HCT116 (cell line): ENCODE measurements at regions not wholly inside any gene's neighbourhood (a gene's known extent, or its start where the extent isn't known, plus 50 kb on each side); places are given as distances from the start of the nearest gene placed in this dataset.

Source experiments
- ATAC-seq: fragments of 200-7000 bp; cut with Tn5 transposase; 2 replicates; pipeline ENCODE4 v1.9.1; 2020; ENCODE audit warnings: mild to moderate bottlenecking, moderate library complexity
- BruUV-seq: library from RNA; stranded (reverse); fragments of 400-500 nt; replicated peaks from 2 replicates; lab custom pipeline; 2021; lab: Mats Ljungman, UMichigan
- CTCF ChIA-PET: fragments of 300-600 bp; sonication (Branson Sonifier 250); formaldehyde crosslinking; loops from one replicate; lab custom pipeline; 2021; ENCODE audit warnings: antibody characterized with exemption; lab: Charles Lee
- POLR2A ChIA-PET: fragments of 300-600, 350-600 bp; sonication (Branson Sonifier 250); formaldehyde crosslinking; loops from one replicate; lab custom pipeline; 2021; ENCODE audit warnings: antibody characterized with exemption; lab: Charles Lee
- RAD21 ChIA-PET, 2 experiments: fragments of 300-600 bp; sonication (Branson Sonifier 250); formaldehyde crosslinking; loops; one replicate each; lab custom pipeline; 2023; ENCODE audit warnings: low total read pairs in 2 of 2; ENCODE audit not compliant: uncharacterized antibody in 2 of 2, unreplicated experiment in 2 of 2, low non-redundant PET in 1 of 2; lab: Charles Lee
- DNase-seq: peaks from one replicate; pipeline ENCODE4 v3.0.0-alpha.2; 2010; ENCODE audit warnings: low read depth, low spot score
- H2AFZ ChIP-seq: fragments of 200-600 bp; shearing (Covaris generic), sonication (generic); 2 replicates; pipeline ENCODE4 v1.6.1; 2017; ENCODE audit warnings: low read depth, mixed run types, mixed read lengths, antibody characterized with exemption, low read length; ENCODE audit not compliant: poor library complexity, severe bottlenecking
- H3K27ac ChIP-seq: 2 replicates; pipeline ENCODE4 v1.5.1; 2012; ENCODE audit warnings: low read depth, low read length
- H3K27me3 ChIP-seq: fragments of 200-600 bp; sonication (generic); 2 replicates; pipeline ENCODE4 v1.6.1; 2016; ENCODE audit warnings: mixed run types, low read length, mixed read lengths; ENCODE audit not compliant: insufficient read depth
- H3K36me3 ChIP-seq, 2 experiments: fragments of 200-500 bp in 1 of 2; fragments of 200-600 bp in 1 of 2; sonication (Bioruptor generic) in 1 of 2; sonication (generic) in 1 of 2; 2 replicates each; pipeline versions ENCODE4 v1.5.1 to v1.6.1; 2014 to 2016; ENCODE audit warnings: low read length in 2 of 2, inconsistent platforms in 1 of 2, mixed read lengths in 1 of 2, mixed run types in 1 of 2; ENCODE audit not compliant: insufficient read depth in 2 of 2, control insufficient read depth in 1 of 2
- H3K4me1 ChIP-seq, 2 experiments: fragments of 200-600 bp in 1 of 2; sonication (generic) in 1 of 2; 2 replicates each; pipeline versions ENCODE4 v1.5.1 to v1.6.1; 2012 to 2017; ENCODE audit warnings: low read length in 2 of 2, inconsistent platforms in 1 of 2, mild to moderate bottlenecking in 1 of 2, mixed read lengths in 1 of 2, mixed run types in 1 of 2, moderate library complexity in 1 of 2; ENCODE audit not compliant: insufficient read depth in 2 of 2, control insufficient read depth in 1 of 2
- H3K4me2 ChIP-seq: fragments of 200-600 bp; sonication (generic); 2 replicates; pipeline ENCODE4 v1.6.1; 2017; ENCODE audit warnings: mixed run types, low read length, mixed read lengths
- H3K4me3 ChIP-seq, 2 experiments: fragments of 200-600 bp in 1 of 2; sonication (generic) in 1 of 2; replicated peaks in 1 of 2; 2 replicates each; pipeline ENCODE4 v1.5.1; 2011 to 2016; ENCODE audit warnings: low read length in 2 of 2, control low read depth in 1 of 2, low read depth in 1 of 2, mild to moderate bottlenecking in 1 of 2, mixed read lengths in 1 of 2, mixed run types in 1 of 2
- H3K79me2 ChIP-seq: fragments of 200-600 bp; sonication (generic); 2 replicates; pipeline ENCODE4 v1.6.1; 2017; ENCODE audit warnings: mild to moderate bottlenecking, mixed run types, low read length, moderate library complexity, mixed read lengths; ENCODE audit not compliant: insufficient read depth
- H3K9ac ChIP-seq: fragments of 200-600 bp; sonication (generic); 2 replicates; pipeline ENCODE4 v1.6.1; 2016; ENCODE audit warnings: low read length, mixed read lengths
- H3K9me2 ChIP-seq: fragments of 200-600 bp; sonication (generic), shearing (Covaris generic); 2 replicates; pipeline ENCODE4 v1.6.1; 2017; ENCODE audit warnings: mixed run types, mild to moderate bottlenecking, moderate library complexity; ENCODE audit not compliant: insufficient read depth
- H3K9me3 ChIP-seq, 2 experiments: fragments of 200-500 bp in 1 of 2; fragments of 200-600 bp in 1 of 2; sonication (Bioruptor generic) in 1 of 2; sonication (generic) in 1 of 2; 2 replicates each; pipeline ENCODE4 v1.6.1; 2014 to 2017; ENCODE audit warnings: low read length in 2 of 2, mixed read lengths in 2 of 2, inconsistent platforms in 1 of 2, low read depth in 1 of 2, mild to moderate bottlenecking in 1 of 2, mixed run types in 1 of 2, moderate library complexity in 1 of 2; ENCODE audit not compliant: control insufficient read depth in 1 of 2, insufficient read depth in 1 of 2
- H4K20me1 ChIP-seq: fragments of 200-600 bp; sonication (generic), shearing (Covaris generic); 2 replicates; pipeline ENCODE4 v1.6.1; 2017; ENCODE audit warnings: mixed run types, mild to moderate bottlenecking, moderate library complexity; ENCODE audit not compliant: insufficient read depth
- CEBPB ChIP-seq: IDR thresholded peaks from 2 replicates; pipeline ENCODE4 v1.6.1; 2012; ENCODE audit warnings: low read depth
- EGR1 ChIP-seq: IDR thresholded peaks from 2 replicates; pipeline ENCODE4 v1.6.1; 2012; ENCODE audit warnings: low read depth
- ELF1 ChIP-seq: IDR thresholded peaks from 2 replicates; pipeline ENCODE4 v1.6.1; 2012; ENCODE audit warnings: low read depth, borderline replicate concordance
- EZH2 ChIP-seq: fragments of 200-600 bp; sonication (generic); IDR thresholded peaks from 2 replicates; pipeline ENCODE4 v1.6.1; 2017; ENCODE audit warnings: antibody characterized with exemption, mixed run types
- EZH2phosphoT487 ChIP-seq: fragments of 200-600 bp; IDR thresholded peaks from 2 replicates; pipeline ENCODE4 v1.6.1; 2018; ENCODE audit warnings: antibody characterized with exemption, borderline replicate concordance
- FOSL1 ChIP-seq: IDR thresholded peaks from 2 replicates; pipeline ENCODE4 v1.6.1; 2012; ENCODE audit warnings: low read depth
- JUND ChIP-seq: IDR thresholded peaks from 2 replicates; pipeline ENCODE4 v1.6.1; 2012
- POLR2A ChIP-seq: IDR thresholded peaks from 2 replicates; pipeline ENCODE4 v1.7.0; 2011; ENCODE audit warnings: borderline replicate concordance; ENCODE audit not compliant: insufficient read depth, insufficient read length; ENCODE audit errors: extremely low read depth
- POLR2AphosphoS5 ChIP-seq: IDR thresholded peaks from 2 replicates; pipeline ENCODE4 v1.6.1; 2011; ENCODE audit warnings: mild to moderate bottlenecking, low read depth, low read length, moderate library complexity
- SIN3A ChIP-seq: IDR thresholded peaks from 2 replicates; pipeline ENCODE4 v1.6.1; 2012; ENCODE audit warnings: low read depth
- SP1 ChIP-seq: IDR thresholded peaks from 2 replicates; pipeline ENCODE4 v1.6.1; 2012; ENCODE audit warnings: low read depth
- TCF7L2 ChIP-seq: IDR thresholded peaks from 2 replicates; pipeline ENCODE4 v1.7.0; 2011; ENCODE audit warnings: borderline replicate concordance, inconsistent platforms; ENCODE audit not compliant: insufficient read depth, insufficient read length; ENCODE audit errors: extremely low read depth
- YY1 ChIP-seq: IDR thresholded peaks from 2 replicates; pipeline ENCODE4 v1.6.1; 2011; ENCODE audit warnings: low read length, low read depth, moderate library complexity, mild to moderate bottlenecking; ENCODE audit not compliant: insufficient replicate concordance; ENCODE audit errors: extremely low read depth
- ZFX ChIP-seq: fragments of 450-650 bp; IDR thresholded peaks from 2 replicates; pipeline ENCODE4 v1.6.1; 2017
- ZNF274 ChIP-seq: fragments of 200-500 bp; sonication (Bioruptor generic); IDR thresholded peaks from 2 replicates; pipeline ENCODE4 v1.6.1; 2014; ENCODE audit warnings: mild to moderate bottlenecking, low read depth, low read length, inconsistent platforms
- intact Hi-C: fragments of 100-400 bp; cut with micrococcal nuclease; formaldehyde crosslinking; loops from 2 replicates; pipeline ENCODE4 v1.10.0; 2022
- TF ChIP-seq, protein P1 (sequence below): IDR thresholded peaks from 2 replicates; pipeline ENCODE4 v1.6.1; 2011; ENCODE audit warnings: mild to moderate bottlenecking, low read length, moderate library complexity; ENCODE audit not compliant: insufficient replicate concordance; ENCODE audit errors: extremely low read depth
- TF ChIP-seq, protein P2 (sequence below): IDR thresholded peaks from 2 replicates; pipeline ENCODE4 v1.6.1; 2012

DNA sequence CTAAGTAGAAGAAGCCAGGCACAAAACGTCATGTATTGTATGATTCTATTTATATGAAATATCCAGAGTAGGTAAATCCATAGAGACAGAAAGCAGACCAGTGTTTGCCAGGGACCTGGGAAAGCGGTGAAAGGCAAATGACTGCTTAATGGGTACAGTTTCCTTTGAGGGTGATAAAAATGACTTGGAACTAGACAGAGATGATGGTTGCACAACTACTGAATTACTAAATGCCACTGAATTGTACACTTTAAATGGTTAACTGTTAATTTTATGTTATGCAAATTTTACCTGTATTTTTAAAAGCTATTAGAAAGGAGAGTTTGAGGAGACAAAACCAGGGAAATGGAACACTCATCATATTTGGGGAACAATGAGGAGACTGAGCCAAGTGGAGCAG lies 61.8 kb upstream of the USP47 start:
- no peak for ATAC-seq
- POLR2A ChIA-PET = no interaction called here
- no peaks in the 10 kb centered on the region for H3K4me1 ChIP-seq
- DNase-seq = no peak
- no TSS peak for BruUV-seq
- RAD21 ChIA-PET = no interaction called here
- no peak overlapping the region for H3K4me3 ChIP-seq
- no peaks in the 10 kb centered on the region for H3K9me2 ChIP-seq
- TF ChIP-seq SIN3A = no peak
- no peak for TF ChIP-seq FOSL1
- TF ChIP-seq CEBPB = no peak
- TF ChIP-seq, protein P1, sequence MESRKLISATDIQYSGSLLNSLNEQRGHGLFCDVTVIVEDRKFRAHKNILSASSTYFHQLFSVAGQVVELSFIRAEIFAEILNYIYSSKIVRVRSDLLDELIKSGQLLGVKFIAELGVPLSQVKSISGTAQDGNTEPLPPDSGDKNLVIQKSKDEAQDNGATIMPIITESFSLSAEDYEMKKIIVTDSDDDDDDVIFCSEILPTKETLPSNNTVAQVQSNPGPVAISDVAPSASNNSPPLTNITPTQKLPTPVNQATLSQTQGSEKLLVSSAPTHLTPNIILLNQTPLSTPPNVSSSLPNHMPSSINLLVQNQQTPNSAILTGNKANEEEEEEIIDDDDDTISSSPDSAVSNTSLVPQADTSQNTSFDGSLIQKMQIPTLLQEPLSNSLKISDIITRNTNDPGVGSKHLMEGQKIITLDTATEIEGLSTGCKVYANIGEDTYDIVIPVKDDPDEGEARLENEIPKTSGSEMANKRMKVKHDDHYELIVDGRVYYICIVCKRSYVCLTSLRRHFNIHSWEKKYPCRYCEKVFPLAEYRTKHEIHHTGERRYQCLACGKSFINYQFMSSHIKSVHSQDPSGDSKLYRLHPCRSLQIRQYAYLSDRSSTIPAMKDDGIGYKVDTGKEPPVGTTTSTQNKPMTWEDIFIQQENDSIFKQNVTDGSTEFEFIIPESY = no peak
- no peak for TF ChIP-seq JUND
- TF ChIP-seq SP1 = no peak
- no peak for TF ChIP-seq ELF1
- TF ChIP-seq POLR2A = no peak
- no peak for TF ChIP-seq TCF7L2
- TF ChIP-seq, protein P2, sequence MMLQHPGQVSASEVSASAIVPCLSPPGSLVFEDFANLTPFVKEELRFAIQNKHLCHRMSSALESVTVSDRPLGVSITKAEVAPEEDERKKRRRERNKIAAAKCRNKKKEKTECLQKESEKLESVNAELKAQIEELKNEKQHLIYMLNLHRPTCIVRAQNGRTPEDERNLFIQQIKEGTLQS = no peak
- no peak for TF ChIP-seq ZNF274
- TF ChIP-seq EGR1 = no peak
- no peak for TF ChIP-seq YY1
- TF ChIP-seq POLR2AphosphoS5 = no peak
- TF ChIP-seq EZH2 = no peak
- TF ChIP-seq EZH2phosphoT487 = no peak
- no peak for TF ChIP-seq ZFX
- H3K9me3 ChIP-seq = no peaks in the 10 kb centered on the region
- no peak overlapping the region for H3K27ac ChIP-seq
- H3K79me2 ChIP-seq = no peaks in the 10 kb centered on the region
- H2AFZ ChIP-seq = no peak overlapping the region
- intact Hi-C loops = loop anchor here (10.0 kb wide), 3 partner anchors 445 to 645 kb away; no protein-coding TSS in a partner anchor
- H3K4me2 ChIP-seq = no peak overlapping the region
- CTCF ChIA-PET = interaction anchor here (0.9 to 2.1 kb wide), 2 partner anchors 7 to 752 kb away, joined by 3 to 5 read pairs; no protein-coding TSS in a partner anchor
- H3K36me3 ChIP-seq = no peaks in the 10 kb centered on the region
- no peaks in the 10 kb centered on the region for H4K20me1 ChIP-seq
- H3K9ac ChIP-seq = no peak overlapping the region
- no peaks in the 10 kb centered on the region for H3K27me3 ChIP-seq
